ENCODE measurements at regions not wholly inside any gene's neighbourhood (a gene's known extent, or its start where the extent isn't known, plus 50 kb on each side); places are given as distances from the start of the nearest gene placed in this dataset.

DNA sequence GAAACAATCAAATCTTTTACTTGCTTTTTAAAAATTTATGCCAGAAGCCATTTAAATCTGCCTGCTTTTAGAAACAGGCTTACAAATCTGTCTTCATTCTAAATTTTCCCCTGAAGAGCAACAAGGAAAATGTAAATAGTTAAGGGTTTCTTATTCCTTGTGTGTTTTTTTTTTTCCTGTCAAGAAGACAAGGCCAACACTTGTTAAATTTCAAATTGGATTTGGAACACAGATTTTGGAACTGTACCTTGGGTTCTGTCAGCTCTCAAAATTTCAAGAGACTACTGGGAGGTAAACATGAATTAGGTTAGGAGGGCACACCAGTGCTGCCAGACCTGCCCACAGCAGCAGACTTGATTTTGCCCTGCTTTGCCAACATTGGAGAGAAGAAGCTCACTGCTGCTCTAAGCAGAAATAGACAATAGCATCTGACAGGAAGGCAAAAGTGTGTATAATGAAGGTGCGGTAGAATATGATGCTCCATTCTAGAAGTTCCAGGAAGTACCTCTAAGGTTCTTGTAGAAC lies 121.7 kb downstream of the NHLRC3 start:
- no peak for DNase-seq

DNA sequence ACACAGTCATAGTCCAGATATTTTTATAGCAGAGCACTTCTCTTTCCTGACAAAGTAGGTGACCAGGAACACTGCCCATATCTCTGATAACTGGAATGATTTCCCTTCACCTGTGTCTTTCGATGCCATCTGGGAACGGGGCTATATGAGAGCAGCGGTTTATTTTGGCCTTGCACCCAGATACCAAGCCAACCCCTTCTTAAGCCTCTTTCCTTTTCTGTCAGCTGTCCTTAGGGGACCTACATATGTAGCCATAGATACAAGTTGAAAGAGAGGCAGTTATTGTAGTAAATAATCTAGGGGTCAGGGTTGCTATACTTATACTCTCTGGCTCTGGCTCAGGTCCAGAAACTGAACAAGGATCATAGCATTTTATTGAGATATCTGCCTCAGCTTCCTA lies 128.8 kb downstream of the NHLRC3 start:
- no peak for DNase-seq

DNA sequence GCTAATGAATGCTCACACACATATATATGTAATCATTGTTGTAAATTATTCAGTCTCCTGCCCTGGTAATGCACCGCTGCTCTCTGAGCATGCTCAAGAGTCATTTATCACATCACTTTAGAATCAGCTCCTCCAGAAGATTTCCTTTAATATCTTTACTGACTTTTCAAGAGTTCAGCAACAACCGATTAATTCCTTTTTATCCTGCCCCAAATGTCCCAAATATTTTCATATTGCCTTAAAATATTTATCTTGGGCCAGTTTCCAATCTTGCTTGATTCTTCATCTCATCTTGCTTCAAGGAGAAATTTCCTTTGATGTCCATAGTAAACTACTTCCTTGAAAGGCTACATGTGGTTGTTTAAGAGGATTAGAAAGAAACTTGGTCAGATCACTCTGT lies 132.5 kb downstream of the NHLRC3 start:
- DNase-seq = peak; percentile 16

DNA sequence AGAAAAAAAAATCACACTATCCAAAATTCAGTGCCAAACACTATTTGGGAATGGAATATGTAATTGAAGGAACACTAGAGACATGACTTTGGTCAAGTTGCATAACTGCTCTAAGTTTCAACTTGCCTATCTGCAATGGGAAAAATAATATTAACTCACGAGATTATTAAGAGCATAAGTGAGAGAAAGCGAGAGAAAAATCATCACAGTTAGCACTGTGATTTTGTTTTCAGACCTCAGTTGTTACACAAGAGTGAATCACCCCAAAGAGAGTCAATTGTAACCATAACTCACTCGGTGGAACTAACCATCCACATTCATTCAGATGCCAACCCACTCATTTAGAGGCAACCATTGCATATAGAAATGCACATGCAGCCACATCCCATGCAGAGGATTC lies 147.1 kb downstream of the NHLRC3 start:
- DNase-seq = no peak

DNA sequence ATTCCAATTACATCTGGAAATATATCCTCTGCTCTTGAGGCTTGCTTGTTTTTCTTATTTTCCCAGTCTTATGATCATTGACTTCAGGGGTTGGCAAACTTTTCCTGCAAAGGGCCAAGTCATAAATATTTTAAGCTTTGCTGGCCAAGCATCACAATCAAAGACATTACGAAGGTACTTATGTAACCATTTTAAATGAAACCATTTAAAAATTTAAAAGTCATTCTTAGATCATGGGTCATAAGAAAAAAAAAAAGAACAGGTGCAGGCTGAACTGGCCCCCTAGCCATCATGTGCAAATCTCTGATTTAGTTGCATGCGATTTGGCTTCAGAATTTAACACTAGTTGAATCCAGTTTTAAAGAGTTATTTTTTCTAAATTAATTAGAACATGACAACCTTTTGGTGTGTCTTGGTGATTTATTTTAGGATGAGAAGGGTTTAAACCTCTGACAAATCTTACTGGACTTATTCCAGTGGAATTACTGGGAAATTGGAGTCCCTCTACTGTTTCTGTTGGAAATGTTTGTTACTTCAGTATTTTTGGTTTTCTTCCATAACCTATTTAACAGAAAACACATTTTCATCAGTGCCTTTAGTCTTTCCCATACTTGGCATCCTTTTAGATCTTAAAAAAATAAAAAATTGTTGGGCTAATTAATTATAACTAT lies 148.1 kb downstream of the NHLRC3 start:
- DNase-seq = no peak

DNA sequence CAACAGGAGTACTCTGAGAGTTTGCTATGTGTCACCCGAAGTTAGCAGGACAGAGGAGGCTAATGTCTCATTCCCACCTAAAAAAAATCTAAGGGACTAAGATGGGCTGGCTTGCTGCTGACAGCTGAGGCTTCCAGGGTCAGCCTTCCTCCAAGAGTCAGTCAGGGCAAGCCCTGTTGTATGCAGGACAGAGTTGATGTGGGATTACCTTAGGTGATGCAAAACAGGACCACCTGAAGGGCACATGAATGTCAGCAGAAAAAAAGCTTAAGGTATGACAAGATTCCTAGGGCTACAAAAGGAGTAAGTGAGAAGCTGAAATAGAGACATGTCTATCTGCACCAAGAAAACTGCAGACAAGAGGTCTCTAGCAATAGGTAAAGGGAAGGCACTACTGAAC lies 151.5 kb downstream of the NHLRC3 start:
- DNase-seq = no peak

DNA sequence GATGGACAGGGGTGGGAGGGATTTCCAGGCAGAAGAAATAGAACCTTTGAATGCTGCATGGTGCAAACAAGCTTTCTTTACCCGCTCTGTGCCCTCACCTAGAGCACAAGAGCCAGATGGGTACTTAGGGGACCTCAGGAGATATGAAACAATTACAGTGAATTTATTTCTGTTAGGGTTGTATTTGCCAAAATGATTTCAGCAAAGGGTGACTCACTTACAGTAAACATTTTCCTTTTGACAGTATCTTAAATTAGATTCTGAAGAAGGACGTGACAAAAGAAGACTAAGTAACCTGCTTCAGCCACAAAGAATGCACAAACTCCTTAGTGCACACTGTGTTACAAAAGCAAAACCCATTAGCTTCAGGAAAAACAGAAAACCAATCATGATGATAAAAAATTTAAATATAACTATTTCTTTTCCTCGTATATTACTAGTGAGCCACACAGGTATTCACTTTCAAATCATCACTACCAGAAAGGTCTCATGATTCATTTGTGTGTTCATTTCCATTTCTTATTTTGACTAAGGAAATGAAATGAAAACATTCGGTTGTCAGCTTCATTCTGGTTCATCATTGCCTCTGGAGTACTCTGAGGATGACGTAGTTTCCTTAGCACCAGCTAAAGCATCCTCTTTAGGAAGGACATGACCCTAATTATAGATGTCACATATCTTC lies 158.8 kb downstream of the NHLRC3 start:
- no peak for DNase-seq

DNA sequence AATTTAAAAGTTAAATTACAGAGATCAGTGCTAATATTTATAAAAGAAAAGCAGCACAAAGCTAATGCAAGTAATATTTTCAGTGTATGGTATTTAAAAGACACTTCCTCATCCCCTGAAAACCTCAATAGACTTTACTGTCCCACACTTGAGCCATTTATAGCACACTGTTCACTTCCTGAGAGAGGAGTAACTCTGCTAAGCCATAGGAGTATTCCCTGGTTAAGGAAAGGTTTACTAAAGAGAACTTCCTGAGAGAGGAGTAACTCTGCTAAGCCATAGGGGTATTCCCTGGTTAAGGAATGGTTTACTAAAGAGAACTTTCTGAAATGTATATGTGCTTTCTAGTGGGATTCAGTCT lies 159.4 kb downstream of the NHLRC3 start:
- no peak for DNase-seq

DNA sequence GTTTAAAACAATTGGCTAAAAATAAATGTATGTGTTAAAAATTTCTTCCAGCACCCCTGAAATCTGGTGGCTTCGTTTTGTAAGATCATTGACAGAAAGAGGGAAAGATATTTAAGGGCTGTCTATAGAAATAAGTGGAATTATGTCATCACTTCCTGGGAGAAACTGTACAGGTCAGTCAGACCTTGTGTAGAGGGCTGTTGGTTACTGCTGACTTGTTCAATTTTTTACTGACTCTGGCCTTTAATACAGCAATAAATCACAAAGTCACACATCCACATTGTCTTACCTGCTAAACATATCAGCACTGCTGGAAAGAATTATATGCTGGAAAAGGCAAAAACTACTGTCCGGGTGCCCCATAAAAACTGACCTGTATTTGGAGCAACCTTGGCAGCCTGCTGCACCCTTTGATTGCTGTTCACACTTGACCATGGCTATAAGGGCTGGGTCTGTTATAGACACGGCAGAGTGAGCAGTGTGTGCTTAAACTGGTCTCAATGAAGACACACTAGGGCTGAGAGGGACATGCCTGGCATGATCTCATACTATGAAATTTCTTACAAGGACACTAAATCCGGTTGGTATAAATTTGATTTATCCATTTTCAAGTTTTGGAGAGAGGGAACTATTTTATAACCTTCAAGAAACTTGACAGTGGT lies 162.1 kb downstream of the NHLRC3 start:
- no peak for DNase-seq

DNA sequence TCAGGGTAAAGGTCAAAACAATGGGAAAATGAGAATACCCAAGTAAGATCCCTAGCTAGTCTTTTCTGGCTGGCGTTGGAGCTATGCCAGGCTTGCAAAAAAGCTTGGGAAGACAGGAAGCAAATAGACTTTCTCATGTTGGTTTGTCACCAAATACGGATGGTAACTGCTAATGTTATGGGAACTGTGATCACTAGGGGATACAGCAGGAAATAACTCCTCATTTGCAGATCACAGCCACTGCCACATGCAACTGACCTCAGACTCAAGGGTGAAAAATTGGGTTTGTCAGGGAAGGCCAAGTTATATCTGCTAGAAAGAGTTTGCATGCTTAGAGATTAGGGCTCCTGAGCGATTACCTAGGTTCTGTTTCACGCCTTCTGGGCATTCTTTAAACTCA lies 162.9 kb downstream of the NHLRC3 start:
- DNase-seq = no peak

DNA sequence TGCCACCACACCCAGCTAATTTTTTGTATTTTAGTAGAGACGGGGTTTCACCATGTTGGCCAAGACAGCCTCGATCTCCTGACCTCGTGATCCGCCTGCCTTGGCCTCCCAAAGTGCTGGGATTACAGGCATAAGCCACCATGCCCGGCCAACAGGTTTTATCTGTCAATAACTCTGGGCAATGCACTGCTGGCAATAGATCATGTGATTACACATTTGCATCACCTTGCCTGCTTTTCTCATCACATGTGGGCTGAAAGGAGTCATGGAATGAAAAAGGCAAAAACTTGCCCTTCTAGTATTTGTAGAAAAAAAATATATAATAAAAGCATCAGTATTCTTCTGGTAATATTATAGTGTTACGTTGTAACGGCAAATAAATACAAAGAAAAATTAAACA lies 164.5 kb downstream of the NHLRC3 start:
- no peak for DNase-seq

DNA sequence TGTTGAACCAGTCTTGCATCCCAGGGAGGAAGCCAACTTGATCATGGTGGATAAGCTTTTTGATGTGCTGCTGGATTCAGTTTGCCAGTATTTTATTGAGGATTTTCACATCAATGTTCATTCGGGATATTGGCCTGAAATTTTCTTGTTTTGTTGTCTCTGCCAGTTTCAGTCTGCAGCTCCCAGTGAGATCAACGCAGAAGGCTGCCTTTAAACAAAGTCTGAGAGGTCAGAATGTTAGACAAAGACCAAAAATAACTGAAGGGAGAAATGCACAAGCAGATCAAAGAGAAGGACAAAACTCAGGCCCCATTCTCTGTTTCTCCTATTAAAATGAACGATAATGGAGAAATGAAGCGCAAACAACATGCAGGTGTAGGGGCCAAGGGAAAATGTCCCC lies 170.4 kb downstream of the NHLRC3 start:
- no peak for DNase-seq

DNA sequence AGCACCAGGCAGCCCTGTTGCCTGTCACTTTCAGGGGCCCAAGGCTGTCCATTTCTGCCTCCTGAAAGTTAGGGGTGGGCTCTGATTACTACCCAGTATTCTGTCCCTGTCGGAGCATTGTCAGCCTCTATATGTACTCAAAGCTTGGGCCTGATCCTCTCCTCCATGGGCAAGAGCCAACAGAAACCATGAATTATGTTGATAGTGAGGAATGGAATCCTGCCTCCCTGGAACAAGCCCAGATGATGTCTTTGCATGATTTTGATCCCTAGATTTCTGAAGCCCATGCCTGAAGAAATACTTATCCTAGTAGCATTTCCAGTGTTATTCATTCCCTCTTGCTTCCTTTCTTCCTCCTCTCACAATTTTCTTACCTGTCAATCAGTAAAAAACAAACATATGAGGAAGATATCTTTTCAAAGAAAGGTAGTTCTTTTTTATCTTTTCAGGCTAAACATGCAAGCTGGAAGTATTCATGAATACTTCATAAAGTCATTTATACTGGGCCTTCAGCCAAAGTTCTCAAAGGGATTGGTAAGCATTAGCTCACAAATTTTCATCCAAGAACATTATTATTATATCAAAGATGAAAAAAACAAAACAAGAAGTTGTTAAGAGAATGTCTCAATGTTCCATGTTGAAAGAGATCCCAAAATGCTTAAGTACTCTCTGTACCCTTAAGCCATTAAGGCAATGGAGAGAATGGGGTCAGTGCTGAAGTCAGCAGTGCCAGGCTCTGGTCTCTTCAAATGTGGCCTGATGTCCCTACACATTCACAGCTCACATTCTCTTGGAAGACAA lies 171.7 kb downstream of the NHLRC3 start:
- DNase-seq = no peak

DNA sequence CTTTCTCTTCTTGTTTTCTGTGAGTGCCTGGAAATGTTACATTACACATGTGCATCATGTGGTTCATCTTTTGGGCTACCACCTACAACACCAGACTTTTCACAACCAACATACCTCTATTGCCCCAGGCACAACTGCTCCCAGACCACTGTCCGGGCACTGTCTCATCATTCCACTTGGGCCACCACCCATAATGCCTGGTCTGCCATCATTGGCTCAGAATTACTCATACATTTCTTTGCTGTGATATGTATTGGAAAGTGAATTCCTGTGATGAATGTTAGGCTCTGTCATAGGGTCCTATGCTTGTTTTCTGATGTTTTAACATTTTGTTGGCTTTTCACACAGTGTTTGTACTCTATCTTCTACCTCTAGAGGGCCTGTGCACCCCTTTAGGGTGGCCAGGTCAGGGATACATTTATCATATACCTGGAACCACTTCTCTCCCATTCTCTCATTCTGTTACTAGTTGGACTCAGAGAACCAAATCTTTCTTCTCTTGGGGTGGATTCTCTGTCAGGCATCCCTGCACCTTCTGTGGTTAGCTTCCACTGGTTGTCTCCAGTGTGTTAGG lies 172.8 kb downstream of the NHLRC3 start:
- DNase-seq = no peak

DNA sequence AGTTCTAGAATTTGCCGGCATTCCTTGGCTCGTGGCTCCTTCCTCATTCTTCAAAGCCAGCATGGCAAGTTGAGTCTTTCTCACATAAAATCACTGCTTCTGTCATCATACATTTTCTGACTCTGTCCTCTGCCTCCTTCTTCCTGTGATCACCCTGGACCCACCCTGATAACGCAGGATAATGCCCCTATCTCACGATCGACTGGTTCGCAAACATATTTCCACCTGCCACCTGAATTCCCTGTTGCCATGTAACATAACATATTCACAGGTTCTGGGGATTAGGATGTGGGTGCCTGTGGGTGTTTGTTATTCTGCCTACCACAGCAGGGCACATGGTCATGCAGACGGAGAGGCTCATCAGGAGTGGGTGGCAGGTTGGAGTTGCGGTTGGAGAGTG lies 177.7 kb downstream of the NHLRC3 start:
- no peak for DNase-seq

DNA sequence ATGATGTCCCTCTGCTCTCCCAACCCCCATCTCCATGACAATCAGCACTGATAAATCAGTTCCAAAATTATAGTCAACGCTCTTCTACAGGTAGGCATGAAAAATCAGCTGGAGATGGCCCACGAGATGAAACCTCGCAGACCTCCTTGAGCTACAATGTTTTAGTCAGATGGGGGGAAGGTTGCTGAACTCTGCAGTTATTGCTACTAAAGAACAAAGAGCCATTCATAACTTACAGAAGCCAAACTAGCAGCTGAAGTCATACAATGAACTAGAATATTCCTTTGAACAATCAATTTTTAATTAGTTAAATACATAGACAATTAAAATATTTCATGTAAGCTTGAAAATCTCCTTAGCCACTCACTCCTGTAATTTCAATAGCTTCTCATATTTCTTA lies 179.2 kb downstream of the NHLRC3 start:
- DNase-seq = no peak

DNA sequence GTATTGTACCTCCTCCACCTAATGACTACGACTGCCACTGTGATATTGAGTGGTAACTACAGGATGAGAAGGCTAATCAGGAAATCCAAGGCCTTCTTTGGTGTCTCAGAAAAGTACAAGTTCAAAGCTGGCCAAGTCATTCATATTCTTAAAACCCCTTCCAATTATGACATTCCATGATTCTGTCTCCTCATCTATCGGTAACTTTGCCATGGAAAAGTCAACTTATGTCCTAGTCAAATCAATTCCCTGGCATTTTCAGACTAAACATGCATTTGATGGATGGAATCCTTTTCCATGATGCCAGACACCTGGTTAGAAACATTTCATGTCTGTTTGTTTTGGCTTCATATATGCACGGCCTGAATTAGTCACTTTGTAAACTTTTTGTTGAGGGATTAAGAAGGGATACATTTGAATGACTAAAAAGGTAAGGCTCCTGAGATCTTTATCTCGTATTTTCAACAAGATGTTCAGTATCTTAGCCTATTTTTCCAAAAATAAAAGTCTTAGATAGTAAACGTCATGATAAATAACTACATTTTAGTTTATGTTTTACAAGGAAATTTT lies 186.5 kb downstream of the NHLRC3 start:
- no peak for DNase-seq

DNA sequence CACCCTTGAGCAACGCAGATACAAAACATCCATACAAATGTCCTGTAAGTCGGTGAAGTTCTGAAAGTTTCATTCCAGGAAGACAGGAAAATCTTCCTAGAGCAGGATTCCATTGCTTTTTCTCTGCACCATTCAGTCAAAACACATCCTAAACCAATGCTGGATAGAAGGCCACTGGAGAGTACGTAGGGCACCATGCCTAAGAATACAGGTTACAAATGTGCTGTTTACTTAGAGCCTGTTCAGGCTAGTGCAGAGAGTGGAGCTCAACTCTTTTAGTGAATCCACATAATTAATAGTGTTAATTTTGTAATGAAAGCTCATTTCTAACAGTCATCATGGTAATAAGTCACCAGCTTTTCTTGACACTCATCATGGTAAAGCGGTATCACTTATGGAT lies 187.6 kb downstream of the NHLRC3 start:
- no peak for DNase-seq

DNA sequence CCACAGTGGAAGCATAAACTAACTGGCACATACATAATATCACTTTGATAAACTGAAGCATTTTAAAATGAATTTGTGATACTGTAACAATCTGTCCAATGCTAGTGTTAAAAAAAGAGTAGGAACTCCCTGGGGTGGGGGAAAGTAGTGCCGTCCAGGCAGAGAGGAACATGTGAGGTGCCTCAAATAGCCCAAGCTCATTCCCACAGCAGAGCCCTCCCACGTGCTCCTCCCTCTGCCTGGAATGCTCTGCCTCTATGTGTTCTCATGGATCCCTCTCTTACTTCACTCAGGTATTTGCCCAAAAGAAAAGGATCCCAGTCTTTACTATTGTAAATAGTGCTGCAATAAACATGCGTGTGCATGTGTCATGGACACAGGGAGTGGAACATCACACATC lies 188.1 kb downstream of the NHLRC3 start:
- no peak for DNase-seq

DNA sequence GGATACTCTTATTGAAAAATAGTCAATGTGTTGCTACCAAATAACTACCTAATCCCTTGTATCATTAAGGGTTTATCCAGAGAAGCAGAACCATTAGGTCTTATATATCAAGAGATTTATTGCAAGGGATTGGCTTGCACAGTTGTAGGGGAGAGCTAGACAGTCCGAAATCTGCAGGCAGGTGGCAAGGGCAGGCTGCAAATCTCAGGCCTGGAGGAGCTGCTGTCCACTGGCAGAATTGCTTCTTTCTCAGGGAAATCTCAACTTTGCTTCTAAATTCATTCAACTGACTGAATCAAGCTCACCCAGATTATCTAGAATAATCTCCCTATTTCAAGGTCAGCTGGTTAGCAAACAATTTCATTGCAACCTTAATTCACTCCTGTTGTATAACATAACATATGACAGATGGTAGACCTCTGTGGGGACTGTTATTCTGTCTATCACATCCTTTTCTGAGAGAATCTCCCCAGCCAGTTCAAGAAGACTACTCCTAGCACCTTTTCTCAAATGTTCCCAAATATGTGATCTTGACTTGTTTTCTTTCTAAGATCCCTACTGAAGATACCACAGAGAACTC lies 194.2 kb downstream of the NHLRC3 start:
- DNase-seq = no peak

DNA sequence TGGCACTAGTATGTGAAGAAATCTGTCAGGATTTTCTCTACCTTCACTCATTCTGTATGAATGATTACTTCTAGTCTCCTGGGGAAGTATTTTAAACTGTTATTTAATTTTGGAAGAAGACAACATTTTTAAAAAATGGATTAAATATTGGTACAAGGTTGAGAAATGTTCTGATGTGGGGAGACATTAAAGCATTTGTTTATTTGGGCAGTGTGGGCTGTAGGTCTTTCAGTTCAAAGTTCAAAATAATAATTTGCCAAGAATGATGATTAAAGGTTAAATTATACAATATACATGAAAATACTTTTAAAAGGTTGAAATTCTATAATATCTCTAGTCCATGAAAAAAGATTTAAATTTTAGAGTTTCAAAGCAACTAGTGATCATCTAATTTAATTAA lies 194.7 kb downstream of the NHLRC3 start:
- DNase-seq = no peak
